Mesenchymal stem cell (in vitro differentiated cells and primary cell): ENCODE measurements at regions not wholly inside any gene's neighbourhood (a gene's known extent, or its start where the extent isn't known, plus 50 kb on each side); places are given as distances from the start of the nearest gene placed in this dataset.

ENCODE experiments used
- DNase-seq: peaks from one replicate; pipeline ENCODE4 v3.0.0-alpha.2; 2013
- H2AFZ ChIP-seq: one replicate; pipeline ENCODE4 v1.6.1; 2013; ENCODE audit warnings: low read depth, mild to moderate bottlenecking, control low read depth, inconsistent platforms, low read length, moderate library complexity
- H2AK5ac ChIP-seq: 2 replicates; pipeline ENCODE4 v1.6.1; 2013; ENCODE audit warnings: low read length, moderate library complexity, mild to moderate bottlenecking, inconsistent platforms; ENCODE audit not compliant: severe bottlenecking
- H2BK120ac ChIP-seq: one replicate; pipeline ENCODE4 v1.6.1; 2013; ENCODE audit warnings: low read depth, mild to moderate bottlenecking, inconsistent platforms, low read length, moderate library complexity
- H2BK12ac ChIP-seq, 2 experiments: one replicate each; pipeline ENCODE4 v1.6.1; 2013; ENCODE audit warnings: inconsistent platforms in 2 of 2, low read length in 2 of 2, mild to moderate bottlenecking in 2 of 2, moderate library complexity in 2 of 2, control low read depth in 1 of 2
- H2BK15ac ChIP-seq: one replicate; pipeline ENCODE4 v1.6.1; 2013; ENCODE audit warnings: mild to moderate bottlenecking, low read depth, inconsistent platforms; ENCODE audit not compliant: poor library complexity, severe bottlenecking
- H2BK5ac ChIP-seq: 2 replicates; pipeline ENCODE4 v1.6.1; 2013; ENCODE audit warnings: low read depth, mild to moderate bottlenecking, low read length, control low read depth, inconsistent platforms; ENCODE audit not compliant: poor library complexity, severe bottlenecking
- H3K14ac ChIP-seq, 2 experiments: one replicate each; pipeline ENCODE4 v1.6.1; 2013; ENCODE audit warnings: inconsistent platforms in 2 of 2, low read length in 2 of 2, control low read depth in 1 of 2, mild to moderate bottlenecking in 1 of 2, moderate library complexity in 1 of 2
- H3K18ac ChIP-seq, 2 experiments: one replicate each; pipeline ENCODE4 v1.6.1; 2013; ENCODE audit warnings: inconsistent platforms in 2 of 2, low read length in 2 of 2, control low read depth in 1 of 2, low read depth in 1 of 2, mild to moderate bottlenecking in 1 of 2
- H3K23ac ChIP-seq, 2 experiments: one replicate each; pipeline ENCODE4 v1.6.1; 2013; ENCODE audit warnings: inconsistent platforms in 2 of 2, low read length in 2 of 2, mild to moderate bottlenecking in 2 of 2, moderate library complexity in 2 of 2, control low read depth in 1 of 2
- H3K27ac ChIP-seq: 2 replicates; pipeline ENCODE4 v1.5.1; 2013; ENCODE audit warnings: mild to moderate bottlenecking, moderate library complexity, low read length, control low read depth, inconsistent platforms; ENCODE audit not compliant: poor library complexity, severe bottlenecking
- H3K27me3 ChIP-seq, 2 experiments: 2 replicates each; pipeline versions ENCODE4 v1.6.1 to v1.7.0; 2013; ENCODE audit warnings: low read length in 2 of 2, mild to moderate bottlenecking in 2 of 2, moderate library complexity in 2 of 2, control low read depth in 1 of 2, inconsistent platforms in 1 of 2; ENCODE audit not compliant: control insufficient read depth in 1 of 2, insufficient read depth in 1 of 2
- H3K36me3 ChIP-seq, 2 experiments: 2 replicates each; pipeline versions ENCODE4 v1.6.1 to v1.7.0; 2013; ENCODE audit warnings: low read length in 2 of 2, control low read depth in 1 of 2, inconsistent platforms in 1 of 2, low read depth in 1 of 2, mild to moderate bottlenecking in 1 of 2; ENCODE audit not compliant: insufficient read depth in 2 of 2, control insufficient read depth in 1 of 2
- H3K4ac ChIP-seq, 2 experiments: one replicate each; pipeline ENCODE4 v1.6.1; 2013; ENCODE audit warnings: inconsistent platforms in 2 of 2, low read length in 2 of 2, mild to moderate bottlenecking in 2 of 2, moderate library complexity in 2 of 2, control low read depth in 1 of 2, low read depth in 1 of 2
- H3K4me1 ChIP-seq: 2 replicates; pipeline ENCODE4 v1.6.1; 2013; ENCODE audit warnings: low read depth, low read length, control low read depth; ENCODE audit not compliant: control insufficient read depth, insufficient read depth
- H3K4me2 ChIP-seq: 2 replicates; pipeline ENCODE4 v1.6.1; 2013; ENCODE audit warnings: low read length, mild to moderate bottlenecking, inconsistent platforms; ENCODE audit not compliant: poor library complexity, severe bottlenecking
- H3K4me3 ChIP-seq, 2 experiments: 2 replicates each; pipeline versions ENCODE4 v1.5.1 to v1.7.0; 2013; ENCODE audit warnings: low read length in 2 of 2, mild to moderate bottlenecking in 2 of 2, control low read depth in 1 of 2, low read depth in 1 of 2; ENCODE audit not compliant: insufficient read depth in 1 of 2
- H3K79me1 ChIP-seq: replicated peaks from 2 replicates; pipeline ENCODE4 v1.6.1; 2013; ENCODE audit warnings: mild to moderate bottlenecking, control low read depth, low read length, inconsistent platforms; ENCODE audit not compliant: poor library complexity, severe bottlenecking
- H3K9ac ChIP-seq: 2 replicates; pipeline ENCODE4 v1.7.0; 2013; ENCODE audit warnings: mild to moderate bottlenecking, low read length, moderate library complexity
- H3K9me3 ChIP-seq: 2 replicates; pipeline ENCODE4 v1.7.0; 2013; ENCODE audit warnings: mild to moderate bottlenecking, low read length; ENCODE audit not compliant: control insufficient read depth
- H4K8ac ChIP-seq: one replicate; pipeline ENCODE4 v1.6.1; 2013; ENCODE audit warnings: inconsistent platforms, mild to moderate bottlenecking, low read length, moderate library complexity
- H4K91ac ChIP-seq: one replicate; pipeline ENCODE4 v1.6.1; 2013; ENCODE audit warnings: mild to moderate bottlenecking, low read length, inconsistent platforms
- WGBS: methylation state at CpG from one replicate; pipeline ENCODE4 v1.1.7; 2013; ENCODE audit warnings: mixed read lengths; 5-methylcytosine and 5-hydroxymethylcytosine counted together

GRCh38 chr5:174329738-174330137 lies 284.2 kb downstream of the NSG2 start:
- H2BK15ac ChIP-seq = no peak overlapping the region
- no peak overlapping the region for H4K8ac ChIP-seq
- H2BK5ac ChIP-seq = no peak overlapping the region
- H3K23ac ChIP-seq = no peak overlapping the region
- H3K27me3 ChIP-seq = peaks cover 0 to 4% of the 10 kb centered on the region in 2 experiments
- WGBS = 75% methylated on average over 5 of the region's 5 CpGs
- no peak overlapping the region for H3K27ac ChIP-seq
- no peak overlapping the region for H2AK5ac ChIP-seq
- H4K91ac ChIP-seq = no peak overlapping the region
- no peaks in the 10 kb centered on the region for H3K79me1 ChIP-seq
- H3K4me1 ChIP-seq = no peaks in the 10 kb centered on the region
- no peak overlapping the region for H2AFZ ChIP-seq
- H3K4me2 ChIP-seq = no peak overlapping the region
- no peaks in the 10 kb centered on the region for H3K9me3 ChIP-seq
- H3K4me3 ChIP-seq = peak overlapping the region in 1 of 2 experiments; percentile 21
- no peak overlapping the region for H2BK120ac ChIP-seq
- H3K4ac ChIP-seq = no peak overlapping the region
- no peak overlapping the region for H3K14ac ChIP-seq
- DNase-seq = no peak
- no peak overlapping the region for H3K18ac ChIP-seq
- H3K9ac ChIP-seq = peak overlapping the region; percentile 68
- H3K36me3 ChIP-seq = no peaks in the 10 kb centered on the region
- no peak overlapping the region for H2BK12ac ChIP-seq

- Histone ChIP-seq H3K27ac (no peak overlapping the region), H2AK5ac (no peak overlapping the region), H3K36me3 (no peaks in the 10 kb centered on the region), H2BK120ac (no peak overlapping the region), H3K4me1 (no peaks in the 10 kb centered on the region), H4K91ac (no peak overlapping the region), H3K4ac (no peak overlapping the region), H3K79me1 (no peaks in the 10 kb centered on the region), H3K23ac (no peak overlapping the region), H2AFZ (no peak overlapping the region), H2BK15ac (no peak overlapping the region), H2BK5ac (no peak overlapping the region), H3K4me2 (no peak overlapping the region), H3K4me3 (no peak overlapping the region), H2BK12ac (no peak overlapping the region), H3K14ac (no peak overlapping the region), H3K9me3 (no peaks in the 10 kb centered on the region), H3K9ac (no peak overlapping the region), H4K8ac (no peak overlapping the region), H3K18ac (no peak overlapping the region), H3K27me3 (peaks cover 22 to 34% of the 10 kb centered on the region in 2 experiments)
- no peak for DNase-seq
- WGBS = 70% methylated on average over 13 of the region's 13 CpGs
These were observed 290.3 kb downstream of the NSG2 start for GRCh38 chr5:174335682-174336364.

GRCh38 chr5:174336479-174336878 lies 291.0 kb downstream of the NSG2 start:
- H2BK15ac ChIP-seq = no peak overlapping the region
- H3K27me3 ChIP-seq = peaks cover 22 to 34% of the 10 kb centered on the region in 2 experiments
- no peak overlapping the region for H2BK5ac ChIP-seq
- H3K18ac ChIP-seq = no peak overlapping the region
- no peak for DNase-seq
- H3K79me1 ChIP-seq = no peaks in the 10 kb centered on the region
- H2AFZ ChIP-seq = no peak overlapping the region
- no peak overlapping the region for H2BK120ac ChIP-seq
- no peak overlapping the region for H3K4me2 ChIP-seq
- H4K8ac ChIP-seq = no peak overlapping the region
- H3K14ac ChIP-seq = no peak overlapping the region
- no peak overlapping the region for H3K4ac ChIP-seq
- no peaks in the 10 kb centered on the region for H3K9me3 ChIP-seq
- no peaks in the 10 kb centered on the region for H3K36me3 ChIP-seq
- WGBS = 93% methylated on average over 5 of the region's 5 CpGs
- no peaks in the 10 kb centered on the region for H3K4me1 ChIP-seq
- no peak overlapping the region for H4K91ac ChIP-seq
- H2AK5ac ChIP-seq = no peak overlapping the region
- no peak overlapping the region for H3K9ac ChIP-seq
- H3K27ac ChIP-seq = no peak overlapping the region
- H3K23ac ChIP-seq = no peak overlapping the region
- no peak overlapping the region for H2BK12ac ChIP-seq
- no peak overlapping the region for H3K4me3 ChIP-seq

GRCh38 chr5:174337276-174338184 lies 292.0 kb downstream of the NSG2 start:
- no peak overlapping the region for H3K18ac ChIP-seq
- DNase-seq = no peak
- WGBS = 22% methylated on average over 15 of the region's 18 CpGs
- H3K36me3 ChIP-seq = no peaks in the 10 kb centered on the region
- no peak overlapping the region for H4K91ac ChIP-seq
- H3K9me3 ChIP-seq = no peaks in the 10 kb centered on the region
- H3K4ac ChIP-seq = no peak overlapping the region
- H3K14ac ChIP-seq = no peak overlapping the region
- H2AFZ ChIP-seq = no peak overlapping the region
- no peak overlapping the region for H2BK5ac ChIP-seq
- H3K9ac ChIP-seq = no peak overlapping the region
- H3K4me1 ChIP-seq = no peaks in the 10 kb centered on the region
- no peak overlapping the region for H2BK120ac ChIP-seq
- no peak overlapping the region for H3K27ac ChIP-seq
- H3K4me3 ChIP-seq = no peak overlapping the region
- no peak overlapping the region for H4K8ac ChIP-seq
- H2BK12ac ChIP-seq = no peak overlapping the region
- no peaks in the 10 kb centered on the region for H3K79me1 ChIP-seq
- H3K4me2 ChIP-seq = no peak overlapping the region
- H2AK5ac ChIP-seq = no peak overlapping the region
- H3K23ac ChIP-seq = no peak overlapping the region
- peaks cover 18 to 34% of the 10 kb centered on the region in 2 experiments for H3K27me3 ChIP-seq
- H2BK15ac ChIP-seq = no peak overlapping the region
